ENCODE measurements at regions not wholly inside any gene's neighbourhood (a gene's known extent, or its start where the extent isn't known, plus 50 kb on each side); places are given as distances from the start of the nearest gene placed in this dataset.

DNA sequence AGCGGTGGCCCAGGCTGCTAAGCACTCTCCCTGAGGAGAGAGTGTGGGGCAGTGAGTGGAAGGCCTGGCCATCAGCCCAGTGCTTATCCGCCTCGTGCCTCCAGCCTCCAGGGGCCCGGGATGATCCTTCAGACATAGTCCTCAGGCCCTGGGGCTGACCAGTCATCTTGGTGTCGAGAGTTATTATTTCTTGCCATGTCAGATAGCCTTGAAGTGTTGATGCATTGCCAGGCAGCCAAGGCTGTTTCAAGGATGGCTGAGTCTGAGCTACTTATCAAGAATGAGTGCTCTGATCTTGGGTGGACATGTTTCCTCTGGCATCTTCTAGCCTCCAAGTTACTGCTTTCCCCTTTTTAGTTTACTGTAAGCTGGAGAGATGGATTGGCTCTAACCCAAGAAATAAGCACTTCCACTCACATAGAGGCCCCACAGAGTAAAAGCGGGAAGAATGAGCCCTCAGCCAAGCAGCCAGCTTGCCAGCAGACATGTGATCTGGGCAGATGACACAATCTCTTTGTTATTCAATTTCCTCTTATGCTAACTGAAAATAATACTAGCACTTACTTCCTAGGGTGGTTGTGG is 136.5 kb upstream of the NAMPT start:
- TF ChIP-seq, protein P1, sequence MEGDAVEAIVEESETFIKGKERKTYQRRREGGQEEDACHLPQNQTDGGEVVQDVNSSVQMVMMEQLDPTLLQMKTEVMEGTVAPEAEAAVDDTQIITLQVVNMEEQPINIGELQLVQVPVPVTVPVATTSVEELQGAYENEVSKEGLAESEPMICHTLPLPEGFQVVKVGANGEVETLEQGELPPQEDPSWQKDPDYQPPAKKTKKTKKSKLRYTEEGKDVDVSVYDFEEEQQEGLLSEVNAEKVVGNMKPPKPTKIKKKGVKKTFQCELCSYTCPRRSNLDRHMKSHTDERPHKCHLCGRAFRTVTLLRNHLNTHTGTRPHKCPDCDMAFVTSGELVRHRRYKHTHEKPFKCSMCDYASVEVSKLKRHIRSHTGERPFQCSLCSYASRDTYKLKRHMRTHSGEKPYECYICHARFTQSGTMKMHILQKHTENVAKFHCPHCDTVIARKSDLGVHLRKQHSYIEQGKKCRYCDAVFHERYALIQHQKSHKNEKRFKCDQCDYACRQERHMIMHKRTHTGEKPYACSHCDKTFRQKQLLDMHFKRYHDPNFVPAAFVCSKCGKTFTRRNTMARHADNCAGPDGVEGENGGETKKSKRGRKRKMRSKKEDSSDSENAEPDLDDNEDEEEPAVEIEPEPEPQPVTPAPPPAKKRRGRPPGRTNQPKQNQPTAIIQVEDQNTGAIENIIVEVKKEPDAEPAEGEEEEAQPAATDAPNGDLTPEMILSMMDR (IDR thresholded peaks at IDR 0.05) = no peak
- no peak for TF ChIP-seq POLR2A (IDR thresholded peaks at IDR 0.05)
